Activated CD4-positive, CD25-positive, alpha-beta regulatory T cell treated with anti-CD3 and anti-CD28 coated beads, Interleukin-2, amount 50 U/mL, for 24 hours (primary cell): ENCODE measurements at regions not wholly inside any gene's neighbourhood (a gene's known extent, or its start where the extent isn't known, plus 50 kb on each side); places are given as distances from the start of the nearest gene placed in this dataset.
"Not testable (repeated sequence)": the region's sequence is repeated elsewhere in the genome, so short reads cannot be mapped to it uniquely, and the experiment has no call there.

Experiments used
- ATAC-seq, 2 donors: fragments of 150-1000 bp; cut with Tn5 transposase; one replicate each; pipeline ENCODE4 v1.10.0; 2021; ENCODE audit warnings: mild to moderate bottlenecking in 1 of 2, moderate library complexity in 1 of 2

GRCh38 chr11:34830648-34831047, 85.5 kb downstream of the APIP start:
- no peak for ATAC-seq

- ATAC-seq: no peak
Measured at GRCh38 chr11:34830035-34830434, 86.1 kb downstream of the APIP start.

- ATAC-seq: no peak
Measured at GRCh38 chr11:34827228-34827627, 89.0 kb downstream of the APIP start.

GRCh38 chr11:34826384-34826726, 89.8 kb downstream of the APIP start:
- no peak for ATAC-seq

GRCh38 chr11:34825670-34826383, 90.4 kb downstream of the APIP start:
- no peak for ATAC-seq

GRCh38 chr11:34825315-34825669, 90.9 kb downstream of the APIP start:
- no peak for ATAC-seq

GRCh38 chr11:34824425-34824824, 91.8 kb downstream of the APIP start:
- ATAC-seq: no peak

- no peak for ATAC-seq
Measured at GRCh38 chr11:34823639-34824038, 92.5 kb downstream of the APIP start.

- ATAC-seq: no peak
Measured at GRCh38 chr11:34823197-34823596, 93.0 kb downstream of the APIP start.

GRCh38 chr11:34819740-34820482, 96.3 kb downstream of the APIP start:
- ATAC-seq: no peak

- ATAC-seq: not testable (repeated sequence)
Measured at GRCh38 chr11:34817812-34818211, 98.4 kb downstream of the APIP start.

GRCh38 chr11:34816698-34817213, 99.4 kb downstream of the APIP start:
- no peak for ATAC-seq

- no peak for ATAC-seq
Measured at GRCh38 chr11:34812905-34813576, 103.1 kb downstream of the APIP start.

- ATAC-seq: no peak
Measured at GRCh38 chr11:34811858-34812257, 104.3 kb downstream of the APIP start.

GRCh38 chr11:34810107-34810562, 106.0 kb downstream of the APIP start:
- ATAC-seq: no peak

GRCh38 chr11:34809191-34810106, 106.7 kb downstream of the APIP start:
- ATAC-seq: no peak

GRCh38 chr11:34806875-34807274, 109.3 kb downstream of the APIP start:
- no peak for ATAC-seq

GRCh38 chr11:34805937-34806336, 110.2 kb downstream of the APIP start:
- no peak for ATAC-seq

GRCh38 chr11:34799848-34800247, 116.3 kb downstream of the APIP start:
- ATAC-seq: no peak

- ATAC-seq: no peak
Measured at GRCh38 chr11:34798985-34799384, 117.2 kb downstream of the APIP start.

- not testable (repeated sequence) for ATAC-seq
Measured at GRCh38 chr11:34797497-34797896, 118.7 kb downstream of the APIP start.

GRCh38 chr11:34795641-34796040, 120.5 kb downstream of the APIP start:
- ATAC-seq: no peak

GRCh38 chr11:34794696-34795095, 121.5 kb downstream of the APIP start:
- ATAC-seq: no peak
